ENCODE measurements at regions not wholly inside any gene's neighbourhood (a gene's known extent, or its start where the extent isn't known, plus 50 kb on each side); places are given as distances from the start of the nearest gene placed in this dataset.
"Not testable (repeated sequence)": the region's sequence is repeated elsewhere in the genome, so short reads cannot be mapped to it uniquely, and the experiment has no call there.

GRCh38 chr7:36038063-36038721, 114.9 kb upstream of the EEPD1 start:
- DNase-seq (ENCODE audit: low read depth) = no peak

GRCh38 chr7:36039243-36039642, 113.8 kb upstream of the EEPD1 start:
- DNase-seq (ENCODE audit: low read depth) = no peak

GRCh38 chr7:36039671-36040070, 113.4 kb upstream of the EEPD1 start:
- no peak for DNase-seq (ENCODE audit: low read depth)

- DNase-seq (ENCODE audit: low read depth) = no peak
These were observed 112.4 kb upstream of the EEPD1 start for GRCh38 chr7:36040679-36041078.

- DNase-seq (ENCODE audit: low read depth) = no peak
These were observed 108.8 kb upstream of the EEPD1 start for GRCh38 chr7:36044101-36044892.

GRCh38 chr7:36045326-36045725, 107.7 kb upstream of the EEPD1 start:
- no peak for DNase-seq (ENCODE audit: low read depth)

GRCh38 chr7:36045830-36046341, 107.2 kb upstream of the EEPD1 start:
- no peak for DNase-seq (ENCODE audit: low read depth)

- DNase-seq (ENCODE audit: low read depth) = no peak
These were observed 105.9 kb upstream of the EEPD1 start for GRCh38 chr7:36047091-36047658.

GRCh38 chr7:36048141-36048901, 104.7 kb upstream of the EEPD1 start:
- no peak for DNase-seq (ENCODE audit: low read depth)

GRCh38 chr7:36048902-36049240, 104.2 kb upstream of the EEPD1 start:
- no peak for DNase-seq (ENCODE audit: low read depth)

- DNase-seq (ENCODE audit: low read depth) = no peak
These were observed 101.6 kb upstream of the EEPD1 start for GRCh38 chr7:36051501-36051900.

- no peak for DNase-seq (ENCODE audit: low read depth)
These were observed 99.5 kb upstream of the EEPD1 start for GRCh38 chr7:36053589-36053988.

- no peak for DNase-seq (ENCODE audit: low read depth)
These were observed 98.4 kb upstream of the EEPD1 start for GRCh38 chr7:36054637-36055036.

GRCh38 chr7:36055207-36055606, 97.8 kb upstream of the EEPD1 start:
- DNase-seq (ENCODE audit: low read depth) = no peak

GRCh38 chr7:36057323-36057722, 95.7 kb upstream of the EEPD1 start:
- DNase-seq (ENCODE audit: low read depth) = no peak

- no peak for DNase-seq (ENCODE audit: low read depth)
These were observed 94.9 kb upstream of the EEPD1 start for GRCh38 chr7:36058020-36058592.

- DNase-seq (ENCODE audit: low read depth) = not testable (repeated sequence)
These were observed 92.7 kb upstream of the EEPD1 start for GRCh38 chr7:36060388-36060787.

- DNase-seq (ENCODE audit: low read depth) = no peak
These were observed 90.8 kb upstream of the EEPD1 start for GRCh38 chr7:36062154-36062815.

- DNase-seq (ENCODE audit: low read depth) = no peak
These were observed 88.4 kb upstream of the EEPD1 start for GRCh38 chr7:36064676-36065075.

GRCh38 chr7:36065563-36066342, 87.3 kb upstream of the EEPD1 start:
- not testable (repeated sequence) for DNase-seq (ENCODE audit: low read depth)

GRCh38 chr7:36066343-36066664, 86.8 kb upstream of the EEPD1 start:
- DNase-seq (ENCODE audit: low read depth) = no peak

All from activated T-helper 1 cell treated with Interleukin-2 at 50 U/mL for 16 hours (primary cell).